GM20431 (cell line): ENCODE measurements at regions not wholly inside any gene's neighbourhood (a gene's known extent, or its start where the extent isn't known, plus 50 kb on each side); places are given as distances from the start of the nearest gene placed in this dataset.

Experiments used
- in situ Hi-C: fragments of 300-500 bp; cut with MseI, MboI; formaldehyde crosslinking; loops from one replicate; pipeline ENCODE4 v1.15.0; 2020; ENCODE audit warnings: low sequenced_read_pairs; ENCODE audit not compliant: unreplicated experiment

- in situ Hi-C loops: no loop called here
These were observed 372.8 kb upstream of the RAB6C start for GRCh38 chr2:129606496-129607270.

- in situ Hi-C loops: no loop called here
These were observed 370.2 kb upstream of the RAB6C start for GRCh38 chr2:129609224-129609623.

GRCh38 chr2:129610766-129611165 lies 368.7 kb upstream of the RAB6C start:
- in situ Hi-C loops: no loop called here

GRCh38 chr2:129611471-129611870 lies 368.0 kb upstream of the RAB6C start:
- in situ Hi-C loops: no loop called here

GRCh38 chr2:129619471-129619870 lies 360.0 kb upstream of the RAB6C start:
- in situ Hi-C loops: no loop called here

- in situ Hi-C loops: no loop called here
These were observed 359.1 kb upstream of the RAB6C start for GRCh38 chr2:129620411-129620810.

GRCh38 chr2:129623783-129624182 lies 355.7 kb upstream of the RAB6C start:
- in situ Hi-C loops: no loop called here

- in situ Hi-C loops: no loop called here
These were observed 352.0 kb upstream of the RAB6C start for GRCh38 chr2:129627437-129627836.

- in situ Hi-C loops: no loop called here
These were observed 342.8 kb upstream of the RAB6C start for GRCh38 chr2:129636692-129637091.

GRCh38 chr2:129641371-129641770 lies 338.1 kb upstream of the RAB6C start:
- in situ Hi-C loops: no loop called here

- in situ Hi-C loops: no loop called here
These were observed 336.9 kb upstream of the RAB6C start for GRCh38 chr2:129642526-129643043.

- in situ Hi-C loops: no loop called here
These were observed 334.1 kb upstream of the RAB6C start for GRCh38 chr2:129645335-129645734.

- in situ Hi-C loops: no loop called here
These were observed 333.4 kb upstream of the RAB6C start for GRCh38 chr2:129646107-129646506.

- in situ Hi-C loops: no loop called here
These were observed 326.2 kb upstream of the RAB6C start for GRCh38 chr2:129653246-129653645.

GRCh38 chr2:129654331-129654730 lies 325.1 kb upstream of the RAB6C start:
- in situ Hi-C loops: no loop called here

- in situ Hi-C loops: no loop called here
These were observed 323.3 kb upstream of the RAB6C start for GRCh38 chr2:129656081-129656598.

- in situ Hi-C loops: no loop called here
These were observed 321.0 kb upstream of the RAB6C start for GRCh38 chr2:129658430-129658829.

- in situ Hi-C loops: no loop called here
These were observed 317.5 kb upstream of the RAB6C start for GRCh38 chr2:129661935-129662334.

- in situ Hi-C loops: no loop called here
These were observed 311.9 kb upstream of the RAB6C start for GRCh38 chr2:129667577-129667976.

- in situ Hi-C loops: no loop called here
These were observed 306.9 kb upstream of the RAB6C start for GRCh38 chr2:129672521-129672920.

GRCh38 chr2:129673234-129673633 lies 306.2 kb upstream of the RAB6C start:
- in situ Hi-C loops: no loop called here
